Neural cell (in vitro differentiated cells): ENCODE measurements at regions not wholly inside any gene's neighbourhood (a gene's known extent, or its start where the extent isn't known, plus 50 kb on each side); places are given as distances from the start of the nearest gene placed in this dataset.

Experiments used
- H2AFZ ChIP-seq: fragments of 200-600, 300-800 bp; sonication (generic), shearing (Covaris generic); 2 replicates; pipeline ENCODE4 v1.6.0; 2014; ENCODE audit warnings: low read depth, mild to moderate bottlenecking, antibody characterized with exemption, low read length, moderate library complexity
- H3F3A ChIP-seq: fragments of 200-600 bp; shearing (Covaris generic); 2 replicates; pipeline ENCODE4 v1.6.1; 2016; ENCODE audit warnings: mild to moderate bottlenecking, moderate library complexity, mixed read lengths, antibody characterized with exemption, low read length; ENCODE audit not compliant: insufficient read depth, poor library complexity, severe bottlenecking
- H3K27ac ChIP-seq: fragments of 200-600, 300-800 bp; sonication (generic), shearing (Covaris generic); 2 replicates; pipeline ENCODE4 v1.5.1; 2014; ENCODE audit warnings: mild to moderate bottlenecking, low read length, moderate library complexity
- H3K27me3 ChIP-seq: fragments of 300-800, 200-600 bp; sonication (generic), shearing (Covaris generic); 2 replicates; pipeline ENCODE4 v1.6.0; 2014; ENCODE audit warnings: mild to moderate bottlenecking, low read depth, low read length, moderate library complexity; ENCODE audit not compliant: insufficient read depth
- H3K36me3 ChIP-seq: fragments of 300-800, 200-600 bp; sonication (generic), shearing (Covaris generic); 2 replicates; pipeline ENCODE4 v1.5.1; 2014; ENCODE audit warnings: mild to moderate bottlenecking, antibody characterized with exemption, low read length, moderate library complexity; ENCODE audit not compliant: insufficient read depth
- H3K4me2 ChIP-seq: fragments of 300-800, 200-600 bp; sonication (generic), shearing (Covaris generic); 2 replicates; pipeline ENCODE4 v1.6.0; 2014; ENCODE audit warnings: mild to moderate bottlenecking, low read length
- H3K4me3 ChIP-seq: fragments of 300-800, 200-600 bp; sonication (generic), shearing (Covaris generic); 2 replicates; pipeline ENCODE4 v1.5.1; 2014; ENCODE audit warnings: mild to moderate bottlenecking, low read length, moderate library complexity
- H3K79me2 ChIP-seq: fragments of 200-600 bp; shearing (Covaris generic); replicated peaks from 2 replicates; pipeline ENCODE4 v1.6.0; 2014; ENCODE audit warnings: mild to moderate bottlenecking, low read length, moderate library complexity; ENCODE audit not compliant: insufficient read depth
- H3K9ac ChIP-seq: fragments of 300-800, 200-600 bp; sonication (generic), shearing (Covaris generic); 2 replicates; pipeline ENCODE4 v1.6.1; 2016; ENCODE audit warnings: mild to moderate bottlenecking, low read length, mixed read lengths
- H3K9me2 ChIP-seq: fragments of 200-600 bp; shearing (Covaris generic); 2 replicates; pipeline ENCODE4 v1.6.1; 2016; ENCODE audit warnings: mild to moderate bottlenecking, low read length, mixed read lengths; ENCODE audit not compliant: insufficient read depth
- H3K9me3 ChIP-seq: fragments of 200-600, 300-800 bp; sonication (generic), shearing (Covaris generic); 2 replicates; pipeline ENCODE4 v1.6.1; 2016; ENCODE audit warnings: mild to moderate bottlenecking, mixed run types, low read length, moderate library complexity, mixed read lengths
- H4K20me1 ChIP-seq: fragments of 200-600 bp; shearing (Covaris generic); 2 replicates; pipeline ENCODE4 v1.6.1; 2016; ENCODE audit warnings: mild to moderate bottlenecking, mixed run types; ENCODE audit not compliant: insufficient read depth
- CTCF ChIP-seq: fragments of 450-650 bp; IDR thresholded peaks from 2 replicates; pipeline ENCODE4 v1.5.1; 2014; ENCODE audit warnings: antibody characterized with exemption, mild to moderate bottlenecking, moderate library complexity; ENCODE audit not compliant: poor library complexity, severe bottlenecking
- EP300 ChIP-seq: fragments of 450-650 bp; conservative IDR thresholded peaks from 2 replicates; pipeline ENCODE4 v1.6.1; 2014; ENCODE audit warnings: antibody characterized with exemption, mild to moderate bottlenecking, moderate library complexity; ENCODE audit not compliant: poor library complexity, severe bottlenecking
- EZH2 ChIP-seq: fragments of 200-600, 300-800 bp; shearing (Covaris generic), sonication (generic); IDR thresholded peaks from 2 replicates; pipeline ENCODE4 v1.6.1; 2014; ENCODE audit warnings: antibody characterized with exemption, low read length, borderline replicate concordance, mild to moderate bottlenecking; ENCODE audit not compliant: insufficient read depth, poor library complexity, severe bottlenecking
- MXI1 ChIP-seq: fragments of 450-650 bp; conservative IDR thresholded peaks from 2 replicates; pipeline ENCODE4 v1.6.1; 2014; ENCODE audit warnings: antibody characterized with exemption, mild to moderate bottlenecking; ENCODE audit not compliant: poor library complexity, severe bottlenecking
- POLR2AphosphoS5 ChIP-seq: IDR thresholded peaks from 2 replicates; pipeline ENCODE4 v1.6.1; 2012
- RAD21 ChIP-seq: fragments of 450-650 bp; conservative IDR thresholded peaks from 2 replicates; pipeline ENCODE4 v1.6.1; 2014; ENCODE audit warnings: antibody characterized with exemption, mild to moderate bottlenecking, moderate library complexity
- REST ChIP-seq: IDR thresholded peaks from 2 replicates; pipeline ENCODE4 v1.6.1; 2012; ENCODE audit warnings: borderline replicate concordance
- SMC3 ChIP-seq: fragments of 450-650 bp; conservative IDR thresholded peaks from 2 replicates; pipeline ENCODE4 v1.6.1; 2014; ENCODE audit warnings: antibody characterized with exemption, mild to moderate bottlenecking, moderate library complexity; ENCODE audit not compliant: poor library complexity
- TAF1 ChIP-seq: IDR thresholded peaks from 2 replicates; pipeline ENCODE4 v1.6.1; 2012; ENCODE audit warnings: low read depth

GRCh38 chr2:144785253-144785652 is 265.3 kb upstream of the ZEB2 start:
- H3K9me3 ChIP-seq, result no peaks in the 10 kb centered on the region
- no peak overlapping the region for H3K4me3 ChIP-seq
- H3F3A ChIP-seq, result no peaks in the 10 kb centered on the region

GRCh38 chr2:144780983-144781382 is 261.1 kb upstream of the ZEB2 start:
- Histone ChIP-seq H3K9ac (no peak overlapping the region), H3K27ac (no peak overlapping the region), H3K9me3 (no peaks in the 10 kb centered on the region), H3K9me2 (no peaks in the 10 kb centered on the region), H3K4me3 (no peak overlapping the region), H3K4me2 (no peak overlapping the region), H3K27me3 (no peaks in the 10 kb centered on the region), H2AFZ (no peak overlapping the region), H4K20me1 (no peaks in the 10 kb centered on the region), H3K79me2 (no peaks in the 10 kb centered on the region), H3K36me3 (no peaks in the 10 kb centered on the region), H3F3A (no peaks in the 10 kb centered on the region)
- TF ChIP-seq POLR2AphosphoS5 (no peak), RAD21 (no peak), CTCF (no peak), TAF1 (no peak), EZH2 (no peak), SMC3 (no peak), EP300 (no peak), MXI1 (no peak), REST (no peak)

More at GRCh38 chr2:144785253-144785652, 265.3 kb upstream of the ZEB2 start:
- Histone ChIP-seq H3K79me2 (no peaks in the 10 kb centered on the region), H3K36me3 (no peaks in the 10 kb centered on the region), H3K9me2 (no peaks in the 10 kb centered on the region), H3K27ac (no peak overlapping the region), H3K27me3 (no peaks in the 10 kb centered on the region), H3K9ac (no peak overlapping the region), H2AFZ (no peak overlapping the region), H3K4me2 (no peak overlapping the region), H4K20me1 (no peaks in the 10 kb centered on the region)
- TF ChIP-seq SMC3 (no peak), TAF1 (no peak)

- no peak overlapping the region for H3K4me3 ChIP-seq
- no peak overlapping the region for H3K4me2 ChIP-seq
- H3K27ac ChIP-seq, result no peak overlapping the region
- no peaks in the 10 kb centered on the region for H3K36me3 ChIP-seq
- H3K27me3 ChIP-seq, result no peaks in the 10 kb centered on the region
- H3K9me2 ChIP-seq, result no peaks in the 10 kb centered on the region
- H3F3A ChIP-seq, result no peaks in the 10 kb centered on the region
- no peaks in the 10 kb centered on the region for H3K79me2 ChIP-seq
- no peaks in the 10 kb centered on the region for H4K20me1 ChIP-seq
- H3K9ac ChIP-seq, result no peak overlapping the region
- no peak overlapping the region for H2AFZ ChIP-seq
- H3K9me3 ChIP-seq, result no peaks in the 10 kb centered on the region
- TF ChIP-seq RAD21, result no peak
- no peak for TF ChIP-seq EZH2
- TF ChIP-seq TAF1, result no peak
- no peak for TF ChIP-seq REST
- no peak for TF ChIP-seq MXI1
- no peak for TF ChIP-seq SMC3
- TF ChIP-seq POLR2AphosphoS5, result no peak
- TF ChIP-seq CTCF, result no peak
- TF ChIP-seq EP300, result no peak
Measured at GRCh38 chr2:144776766-144777165, 256.8 kb upstream of the ZEB2 start.
